ENCODE measurements at regions not wholly inside any gene's neighbourhood (a gene's known extent, or its start where the extent isn't known, plus 50 kb on each side); places are given as distances from the start of the nearest gene placed in this dataset.
"Not testable (repeated sequence)": the region's sequence is repeated elsewhere in the genome, so short reads cannot be mapped to it uniquely, and the experiment has no call there.

GRCh38 chr1:234816186-234816851 is 206.3 kb upstream of the IRF2BP2 start:
- not testable (repeated sequence) for TF ChIP-seq CTCF, POLR2A (IDR thresholded peaks at IDR 0.05)
